Activated naive CD8-positive, alpha-beta T cell treated with anti-CD3 and anti-CD28 coated beads, Interleukin-2, amount 50 U/mL, for 24 hours (primary cell): ENCODE measurements at regions not wholly inside any gene's neighbourhood (a gene's known extent, or its start where the extent isn't known, plus 50 kb on each side); places are given as distances from the start of the nearest gene placed in this dataset.

Source experiments
- ATAC-seq: fragments of 150-1000 bp; cut with Tn5 transposase; one replicate; pipeline ENCODE4 v1.10.0; 2021
- DNase-seq: peaks from one replicate; pipeline ENCODE4 v3.0.0; 2021
- H3K27ac Mint-ChIP-seq: one replicate; pipeline ENCODE4 v1.8.0; 2021; ENCODE audit warnings: mild to moderate bottlenecking, mixed read lengths
- H3K27me3 Mint-ChIP-seq: one replicate; pipeline ENCODE4 v1.8.0; 2021; ENCODE audit warnings: mixed read lengths
- H3K36me3 Mint-ChIP-seq: one replicate; pipeline ENCODE4 v1.8.0; 2021; ENCODE audit warnings: low read depth, mixed read lengths
- H3K4me1 Mint-ChIP-seq: one replicate; pipeline ENCODE4 v1.8.0; 2021; ENCODE audit warnings: mixed read lengths
- H3K4me3 Mint-ChIP-seq: one replicate; pipeline ENCODE4 v1.8.0; 2021; ENCODE audit warnings: mild to moderate bottlenecking, moderate library complexity, mixed read lengths
- H3K9me3 Mint-ChIP-seq: one replicate; pipeline ENCODE4 v1.8.0; 2021; ENCODE audit warnings: mixed read lengths

DNA sequence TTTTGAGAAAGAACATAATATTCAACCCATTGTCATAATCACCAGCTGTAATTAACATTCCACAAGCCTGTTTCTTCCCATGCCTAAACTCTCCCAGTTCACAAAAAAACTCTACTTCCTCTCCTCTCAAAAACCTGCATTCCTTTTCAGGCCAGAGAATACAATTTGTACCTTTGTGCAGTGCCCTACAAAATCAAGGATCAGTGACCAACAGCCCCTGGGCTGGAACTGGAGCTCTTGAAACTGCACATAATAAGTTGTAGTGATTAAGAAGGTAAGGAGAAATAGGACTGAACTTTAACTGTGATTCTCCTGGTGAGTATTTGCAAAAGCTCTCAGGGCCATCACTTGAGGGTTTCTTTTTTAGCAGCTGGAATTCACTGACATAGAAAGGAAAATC lies 472.7 kb downstream of the RFC3 start:
- Mint-ChIP-seq H3K4me1 (no peaks in the 10 kb centered on the region), H3K9me3 (no peaks in the 10 kb centered on the region), H3K27ac (no peak overlapping the region), H3K4me3 (no peak overlapping the region), H3K27me3 (no peaks in the 10 kb centered on the region), H3K36me3 (no peaks in the 10 kb centered on the region)
- DNase-seq, result no peak
- no peak for ATAC-seq

- Mint-ChIP-seq H3K4me3 (no peak overlapping the region), H3K9me3 (no peaks in the 10 kb centered on the region), H3K36me3 (no peaks in the 10 kb centered on the region), H3K4me1 (no peaks in the 10 kb centered on the region), H3K27me3 (no peaks in the 10 kb centered on the region), H3K27ac (no peak overlapping the region)
- DNase-seq, result no peak
- no peak for ATAC-seq
Observed at GRCh38 chr13:34294483-34295129, 476.7 kb downstream of the RFC3 start.

GRCh38 chr13:34300559-34300958 lies 482.6 kb downstream of the RFC3 start:
- H3K4me1 Mint-ChIP-seq, result no peaks in the 10 kb centered on the region
- peaks cover 12% of the 10 kb centered on the region for H3K9me3 Mint-ChIP-seq
- no peak for ATAC-seq
- no peak overlapping the region for H3K4me3 Mint-ChIP-seq
- DNase-seq, result no peak
- no peaks in the 10 kb centered on the region for H3K36me3 Mint-ChIP-seq
- H3K27ac Mint-ChIP-seq, result no peak overlapping the region
- no peaks in the 10 kb centered on the region for H3K27me3 Mint-ChIP-seq

GRCh38 chr13:34302596-34302995 lies 484.6 kb downstream of the RFC3 start:
- DNase-seq (no peak), ATAC-seq (no peak)
- H3K27ac Mint-ChIP-seq, result no peak overlapping the region
- no peaks in the 10 kb centered on the region for H3K36me3 Mint-ChIP-seq
- peaks cover 12% of the 10 kb centered on the region for H3K9me3 Mint-ChIP-seq
- H3K27me3 Mint-ChIP-seq, result no peaks in the 10 kb centered on the region
- H3K4me3 Mint-ChIP-seq, result no peak overlapping the region
- no peaks in the 10 kb centered on the region for H3K4me1 Mint-ChIP-seq

DNA sequence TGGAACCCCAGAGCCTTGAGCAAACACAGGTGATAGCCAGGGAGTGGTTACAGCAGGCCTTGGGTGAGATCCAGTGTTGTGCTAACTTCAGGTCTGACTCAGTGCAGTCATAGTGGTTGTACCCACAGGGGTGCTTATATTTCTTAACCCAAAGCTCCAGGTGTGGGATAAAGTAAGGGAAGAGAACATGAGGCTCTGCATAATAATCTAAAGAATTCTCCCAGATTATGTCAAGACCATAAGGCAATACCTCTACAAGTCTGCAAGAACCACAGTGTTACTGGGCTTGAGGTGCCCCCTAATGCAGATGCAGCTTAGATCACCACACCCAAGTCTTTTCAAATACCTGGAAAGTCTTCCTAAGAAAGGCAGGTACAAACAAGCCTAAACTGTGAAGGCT lies 485.4 kb downstream of the RFC3 start:
- Mint-ChIP-seq H3K4me1 (no peaks in the 10 kb centered on the region), H3K36me3 (no peaks in the 10 kb centered on the region), H3K9me3 (peaks cover 12% of the 10 kb centered on the region), H3K4me3 (no peak overlapping the region), H3K27ac (no peak overlapping the region), H3K27me3 (no peaks in the 10 kb centered on the region)
- DNase-seq (no peak), ATAC-seq (no peak)

GRCh38 chr13:34307607-34308006 lies 489.7 kb downstream of the RFC3 start:
- H3K9me3 Mint-ChIP-seq, result peaks cover 8% of the 10 kb centered on the region
- no peak overlapping the region for H3K4me3 Mint-ChIP-seq

GRCh38 chr13:34308725-34309124 lies 490.8 kb downstream of the RFC3 start:
- no peak for ATAC-seq
- no peaks in the 10 kb centered on the region for H3K36me3 Mint-ChIP-seq
- H3K4me3 Mint-ChIP-seq, result no peak overlapping the region
- DNase-seq, result no peak
- no peaks in the 10 kb centered on the region for H3K4me1 Mint-ChIP-seq
- peaks cover 8% of the 10 kb centered on the region for H3K9me3 Mint-ChIP-seq
- no peak overlapping the region for H3K27ac Mint-ChIP-seq
- no peaks in the 10 kb centered on the region for H3K27me3 Mint-ChIP-seq

More at GRCh38 chr13:34307607-34308006, 489.7 kb downstream of the RFC3 start:
- H3K27ac Mint-ChIP-seq, result no peak overlapping the region
- no peaks in the 10 kb centered on the region for H3K36me3 Mint-ChIP-seq
- no peaks in the 10 kb centered on the region for H3K4me1 Mint-ChIP-seq
- H3K27me3 Mint-ChIP-seq, result no peaks in the 10 kb centered on the region
- ATAC-seq, result no peak
- no peak for DNase-seq

GRCh38 chr13:34310539-34310938 lies 492.6 kb downstream of the RFC3 start:
- DNase-seq (no peak), ATAC-seq (no peak)
- H3K27ac Mint-ChIP-seq, result no peak overlapping the region
- no peaks in the 10 kb centered on the region for H3K36me3 Mint-ChIP-seq
- H3K4me1 Mint-ChIP-seq, result no peaks in the 10 kb centered on the region
- H3K9me3 Mint-ChIP-seq, result no peaks in the 10 kb centered on the region
- H3K27me3 Mint-ChIP-seq, result no peaks in the 10 kb centered on the region
- H3K4me3 Mint-ChIP-seq, result no peak overlapping the region

GRCh38 chr13:34311251-34311650 lies 493.3 kb downstream of the RFC3 start:
- H3K36me3 Mint-ChIP-seq, result no peaks in the 10 kb centered on the region
- no peak for ATAC-seq
- H3K27ac Mint-ChIP-seq, result no peak overlapping the region
- peaks cover 3% of the 10 kb centered on the region for H3K9me3 Mint-ChIP-seq
- H3K4me1 Mint-ChIP-seq, result no peaks in the 10 kb centered on the region
- DNase-seq, result no peak
- no peak overlapping the region for H3K4me3 Mint-ChIP-seq
- no peaks in the 10 kb centered on the region for H3K27me3 Mint-ChIP-seq

GRCh38 chr13:34312578-34312977 lies 494.6 kb downstream of the RFC3 start:
- H3K4me1 Mint-ChIP-seq, result no peaks in the 10 kb centered on the region
- no peak for ATAC-seq
- no peak for DNase-seq
- H3K9me3 Mint-ChIP-seq, result peaks cover 5% of the 10 kb centered on the region
- no peaks in the 10 kb centered on the region for H3K36me3 Mint-ChIP-seq
- no peak overlapping the region for H3K27ac Mint-ChIP-seq
- H3K27me3 Mint-ChIP-seq, result no peaks in the 10 kb centered on the region
- no peak overlapping the region for H3K4me3 Mint-ChIP-seq

DNA sequence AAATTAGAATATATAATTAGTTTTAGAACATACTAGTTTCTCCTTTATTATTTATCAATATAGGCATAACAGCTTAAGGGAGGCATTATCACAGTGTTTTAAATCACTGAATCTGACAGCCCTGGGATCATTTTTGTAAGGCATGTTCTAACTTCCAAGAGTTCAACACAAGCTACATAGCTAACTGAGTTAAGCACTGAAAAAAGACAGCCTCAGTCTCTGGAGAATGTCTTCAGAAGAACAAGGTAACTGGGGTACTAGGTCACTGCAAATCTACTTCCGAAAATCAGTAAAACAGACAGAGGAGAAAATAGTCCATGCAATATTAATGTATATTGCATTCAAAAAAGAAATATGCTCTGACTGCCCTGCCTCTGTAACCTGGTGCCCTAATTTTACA lies 502.1 kb downstream of the RFC3 start:
- DNase-seq (no peak), ATAC-seq (no peak)
- H3K9me3 Mint-ChIP-seq, result peaks cover 5% of the 10 kb centered on the region
- no peak overlapping the region for H3K4me3 Mint-ChIP-seq
- no peaks in the 10 kb centered on the region for H3K4me1 Mint-ChIP-seq
- H3K27ac Mint-ChIP-seq, result no peak overlapping the region
- H3K27me3 Mint-ChIP-seq, result no peaks in the 10 kb centered on the region
- no peaks in the 10 kb centered on the region for H3K36me3 Mint-ChIP-seq

DNA sequence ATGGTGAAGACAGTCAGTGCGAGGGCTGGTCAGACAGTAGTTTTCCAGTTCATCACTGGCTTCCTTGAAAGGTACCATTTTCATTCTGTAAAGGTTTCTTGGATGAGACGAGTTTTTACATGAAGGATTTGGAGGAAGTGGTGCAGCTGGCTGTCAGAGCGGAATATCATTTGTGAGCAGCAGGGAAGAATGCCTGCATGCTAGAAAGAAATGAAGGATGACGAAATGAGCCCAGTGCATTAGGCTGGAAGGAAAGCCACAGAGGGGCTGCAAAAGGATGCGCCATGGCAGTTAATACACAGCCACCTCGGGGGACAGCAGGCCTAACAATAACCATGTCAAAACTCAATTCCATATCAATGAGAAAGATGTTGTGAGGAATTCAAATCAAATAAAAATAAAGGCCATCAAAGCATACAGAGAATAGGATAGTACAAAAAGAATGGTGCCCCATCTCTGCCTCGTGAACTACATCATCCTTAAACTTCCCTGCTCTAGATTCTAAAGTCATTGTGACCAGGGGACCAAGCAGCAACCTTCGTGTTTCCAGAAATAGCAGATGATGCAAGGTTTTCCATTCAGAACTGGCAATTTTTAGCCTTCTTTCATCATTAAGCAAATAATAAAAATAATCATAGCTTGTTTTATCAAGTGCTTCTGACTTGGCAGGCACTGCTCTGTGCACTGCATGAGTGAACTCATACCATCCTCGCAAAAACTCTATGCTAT lies 504.2 kb downstream of the RFC3 start:
- no peaks in the 10 kb centered on the region for H3K9me3 Mint-ChIP-seq
- ATAC-seq (no peak), DNase-seq (no peak)
- H3K4me1 Mint-ChIP-seq, result no peaks in the 10 kb centered on the region
- no peak overlapping the region for H3K27ac Mint-ChIP-seq
- H3K4me3 Mint-ChIP-seq, result no peak overlapping the region
- no peaks in the 10 kb centered on the region for H3K36me3 Mint-ChIP-seq
- no peaks in the 10 kb centered on the region for H3K27me3 Mint-ChIP-seq

GRCh38 chr13:34322743-34323074 lies 504.8 kb downstream of the RFC3 start:
- Mint-ChIP-seq H3K36me3 (no peaks in the 10 kb centered on the region), H3K9me3 (no peaks in the 10 kb centered on the region), H3K27me3 (no peaks in the 10 kb centered on the region), H3K4me3 (no peak overlapping the region), H3K4me1 (no peaks in the 10 kb centered on the region), H3K27ac (no peak overlapping the region)
- DNase-seq (no peak), ATAC-seq (no peak)

DNA sequence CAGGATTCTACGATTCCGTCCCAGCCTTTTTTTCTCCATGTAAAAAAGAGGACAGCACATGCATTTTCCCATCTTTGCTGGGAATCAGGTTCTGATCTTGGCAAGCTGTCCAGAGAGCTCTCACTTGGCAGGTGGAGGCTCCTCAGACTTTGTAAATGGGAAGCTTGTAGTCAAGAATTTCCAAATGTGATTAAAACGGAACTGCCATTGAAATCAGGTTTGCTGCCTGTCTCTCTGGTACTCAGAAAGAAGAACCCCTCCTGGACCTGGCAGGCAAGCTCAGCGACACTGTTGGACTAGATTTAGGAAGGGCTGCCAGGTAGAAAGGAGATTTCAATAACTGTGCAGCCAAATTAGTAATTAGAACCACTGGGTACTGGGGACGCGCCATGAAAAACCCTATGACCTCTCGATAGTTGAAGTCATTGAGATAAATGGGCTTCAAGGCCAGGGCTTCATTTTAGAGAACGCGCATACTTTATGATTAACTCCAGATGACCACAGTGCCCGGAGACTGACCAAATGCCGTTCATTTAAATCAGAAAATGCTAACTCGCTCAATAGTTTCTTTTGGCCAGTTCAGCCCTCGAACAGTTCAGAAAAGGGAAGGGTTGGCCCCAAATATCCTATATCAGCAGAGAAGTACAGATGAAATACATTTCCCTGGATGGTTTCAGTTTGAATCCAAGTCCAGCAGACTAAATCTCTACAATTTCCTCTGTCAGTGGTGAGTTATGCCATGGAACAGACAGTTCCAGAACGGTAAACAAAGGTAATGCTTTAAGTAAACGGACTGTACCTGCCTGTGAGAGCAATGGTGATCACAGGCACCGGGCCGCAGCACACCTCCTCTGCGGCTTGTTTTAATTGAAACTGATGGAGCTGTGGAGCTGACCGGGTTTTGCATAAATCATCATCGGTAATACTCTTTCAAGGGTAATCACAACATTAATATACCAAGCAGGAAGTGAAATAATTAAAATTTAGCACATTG lies 517.4 kb downstream of the RFC3 start:
- Mint-ChIP-seq H3K27ac (no peak overlapping the region), H3K27me3 (no peaks in the 10 kb centered on the region), H3K4me1 (no peaks in the 10 kb centered on the region), H3K36me3 (no peaks in the 10 kb centered on the region), H3K9me3 (peaks cover 23% of the 10 kb centered on the region), H3K4me3 (no peak overlapping the region)
- DNase-seq (no peak), ATAC-seq (no peak)

- Mint-ChIP-seq H3K4me1 (no peaks in the 10 kb centered on the region), H3K9me3 (peaks cover 13% of the 10 kb centered on the region), H3K4me3 (no peak overlapping the region), H3K27me3 (no peaks in the 10 kb centered on the region), H3K36me3 (no peaks in the 10 kb centered on the region), H3K27ac (no peak overlapping the region)
- no peak for DNase-seq
- no peak for ATAC-seq
Observed at GRCh38 chr13:34338102-34338501, 520.2 kb downstream of the RFC3 start.
